HepG2 (cell line): ENCODE measurements at regions not wholly inside any gene's neighbourhood (a gene's known extent, or its start where the extent isn't known, plus 50 kb on each side); places are given as distances from the start of the nearest gene placed in this dataset.

Source experiments
- EEA1 ChIP-seq: sonication (generic); formaldehyde crosslinking; IDR thresholded peaks from 2 replicates; pipeline ENCODE4 v1.5.1; 2020; ENCODE audit warnings: mild to moderate bottlenecking, missing genetic modification reagents, borderline replicate concordance
- ELF1 ChIP-seq: sonication (generic); formaldehyde crosslinking; IDR thresholded peaks from 2 replicates; pipeline ENCODE4 v1.4.0; 2020; ENCODE audit warnings: missing genetic modification reagents
- FOXM1 ChIP-seq: sonication (generic); formaldehyde crosslinking; IDR thresholded peaks from 2 replicates; pipeline ENCODE4 v1.5.0; 2020; ENCODE audit warnings: missing genetic modification reagents
- GABPA ChIP-seq, 2 experiments: IDR thresholded peaks; 2 replicates each; pipeline ENCODE4 v1.6.1; 2011 to 2016; ENCODE audit warnings: low read depth in 2 of 2, low read length in 1 of 2, missing biosample characterization in 1 of 2, missing genetic modification characterization in 1 of 2
- JUND ChIP-seq: sonication (generic); formaldehyde crosslinking; IDR thresholded peaks from 2 replicates; pipeline ENCODE4 v1.8.0; 2022; ENCODE audit warnings: mild to moderate bottlenecking, missing genetic modification reagents
- MYC ChIP-seq: sonication (generic); formaldehyde crosslinking; IDR thresholded peaks from 2 replicates; pipeline ENCODE4 v1.9.0; 2021; ENCODE audit warnings: missing genetic modification reagents, borderline replicate concordance
- POLR2A ChIP-seq, 2 experiments: IDR thresholded peaks; 2 replicates each; pipeline ENCODE4 v1.6.1; 2011; ENCODE audit warnings: low read depth in 2 of 2, low read length in 2 of 2, mild to moderate bottlenecking in 1 of 2, moderate library complexity in 1 of 2; ENCODE audit not compliant: insufficient read depth in 1 of 2
- PPARG ChIP-seq: conservative IDR thresholded peaks from 2 replicates; pipeline ENCODE4 v1.6.1; 2016; ENCODE audit warnings: missing biosample characterization, missing genetic modification reagents
- TRIM22 ChIP-seq: fragments of 450-650 bp; IDR thresholded peaks from 2 replicates; pipeline ENCODE4 v1.6.1; 2017
- YEATS4 ChIP-seq: sonication (generic); formaldehyde crosslinking; IDR thresholded peaks from 2 replicates; pipeline ENCODE4 v1.4.0; 2020; ENCODE audit warnings: missing genetic modification reagents, borderline replicate concordance
- ZBTB33 ChIP-seq: sonication (generic); formaldehyde crosslinking; IDR thresholded peaks from 2 replicates; pipeline ENCODE4 v1.4.0; 2020; ENCODE audit warnings: missing genetic modification reagents
- ZFP1 ChIP-seq: IDR thresholded peaks from 2 replicates; pipeline ENCODE4 v1.6.1; 2016

GRCh38 chr9:10729213-10729612 lies 116.4 kb upstream of the PTPRD start:
- TF ChIP-seq FOXM1 (CRISPR knock-in tag), result no peak
- no peak for TF ChIP-seq ZFP1
- no peak for TF ChIP-seq PPARG (CRISPR knock-in tag)
- no peak for TF ChIP-seq JUND (CRISPR knock-in tag)
- no peak for TF ChIP-seq MYC (CRISPR knock-in tag)
- no peak for TF ChIP-seq GABPA (IDR thresholded peaks at IDR 0.05; ENCODE audit: low read depth, low read length)
- no peak for TF ChIP-seq GABPA (CRISPR knock-in tag; IDR thresholded peaks at IDR 0.05; ENCODE audit: low read depth)
- no peak for TF ChIP-seq TRIM22
- no peak for TF ChIP-seq POLR2A (IDR thresholded peaks at IDR 0.05; ENCODE audit: insufficient read depth in 1 of 2, low read depth in 2 of 2, low read length in 2 of 2)
- no peak for TF ChIP-seq ELF1
- TF ChIP-seq YEATS4 (CRISPR knock-in tag), result no peak
- TF ChIP-seq EEA1 (CRISPR knock-in tag), result no peak
- no peak for TF ChIP-seq ZBTB33 (CRISPR knock-in tag)
